ENCODE measurements at regions not wholly inside any gene's neighbourhood (a gene's known extent, or its start where the extent isn't known, plus 50 kb on each side); places are given as distances from the start of the nearest gene placed in this dataset.
"Not testable (repeated sequence)": the region's sequence is repeated elsewhere in the genome, so short reads cannot be mapped to it uniquely, and the experiment has no call there.

DNA sequence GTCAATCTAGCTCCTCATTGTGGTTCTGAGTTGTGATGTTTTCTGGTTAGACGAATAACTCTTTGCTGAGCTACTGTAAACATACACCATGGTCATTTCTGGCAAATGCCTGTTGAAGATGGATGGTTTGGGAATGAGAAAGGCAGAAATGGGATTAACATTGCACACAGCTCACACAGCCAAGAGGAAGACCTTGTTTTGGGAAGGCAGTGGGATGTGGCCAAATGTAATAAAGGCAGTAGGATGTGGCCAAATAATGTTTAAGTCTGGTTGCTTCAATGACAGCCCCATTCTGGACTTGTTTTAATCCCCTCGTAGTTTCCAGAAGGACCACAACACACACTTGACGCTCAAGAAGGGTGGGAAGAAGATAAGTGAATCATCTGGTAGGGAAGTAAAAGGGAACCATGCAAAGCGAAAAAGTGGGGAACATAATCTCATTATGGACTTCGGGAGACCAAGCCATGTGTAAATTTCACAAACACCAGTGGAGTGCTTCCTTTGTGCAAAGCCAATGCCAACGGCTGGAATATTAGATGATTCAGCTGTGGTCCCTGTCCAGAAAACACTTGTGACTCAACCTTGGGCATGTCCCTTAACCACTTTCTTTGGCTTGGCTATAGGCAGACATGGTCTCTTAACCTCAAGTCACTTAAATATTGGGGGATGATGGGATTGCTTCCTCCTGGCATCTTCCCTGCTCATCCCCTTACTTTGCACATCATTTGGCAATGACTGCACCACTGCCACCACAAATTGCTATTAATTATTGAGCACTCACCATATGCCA is 284.4 kb upstream of the CRY1 start:
- DNase-seq = no peak

DNA sequence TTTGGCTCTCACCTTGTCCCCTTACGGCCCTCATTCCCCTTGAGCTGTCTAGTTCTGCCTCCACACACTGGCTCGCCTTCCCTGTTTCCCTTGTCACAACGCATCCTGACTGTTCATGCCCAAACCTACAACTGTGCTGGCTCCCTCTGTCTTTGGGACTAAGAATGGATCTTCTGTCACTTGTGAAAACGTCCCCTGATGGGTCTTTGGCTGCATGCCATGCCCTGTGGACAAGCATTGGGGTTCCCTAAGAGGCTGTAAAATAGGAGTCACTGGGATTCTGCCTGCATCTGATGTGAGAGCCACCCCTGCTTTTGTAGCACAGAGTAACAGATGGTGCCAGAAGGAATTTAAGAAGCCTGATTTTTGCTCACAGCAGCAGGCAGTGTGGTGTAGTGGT is 285.3 kb upstream of the CRY1 start:
- DNase-seq = no peak

DNA sequence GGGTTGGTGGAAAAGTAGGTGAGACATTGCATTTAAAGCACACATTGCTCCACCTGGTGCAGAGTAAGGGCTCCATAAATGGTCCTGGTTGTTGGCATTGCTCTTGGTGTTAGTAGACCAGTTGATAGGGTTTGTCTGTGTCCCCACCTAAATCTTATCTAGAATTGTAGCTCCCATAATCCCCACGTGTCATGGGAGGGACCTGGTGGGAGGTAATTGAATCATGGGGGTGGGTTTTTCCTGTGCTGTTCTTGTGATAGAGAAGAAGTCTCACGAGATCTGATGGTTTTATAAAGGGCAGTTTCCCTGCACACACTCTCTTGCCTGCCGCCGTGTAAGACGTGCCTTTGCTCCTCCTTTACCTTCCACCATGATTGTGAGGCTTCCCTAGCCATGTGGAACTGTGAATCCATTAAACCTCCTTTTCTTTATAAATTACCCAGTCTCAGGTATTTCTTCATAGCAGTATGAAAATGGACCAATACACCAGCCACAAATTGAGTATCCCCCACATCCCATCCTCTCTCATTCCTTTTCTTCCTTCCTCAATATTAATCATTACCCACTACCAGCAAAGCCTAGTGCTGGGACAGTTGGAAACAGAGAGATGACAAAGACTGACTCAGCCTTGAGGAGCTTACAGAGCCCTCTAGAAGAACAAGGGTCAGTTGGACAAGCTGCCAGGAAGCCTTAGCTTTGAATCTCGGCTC is 285.9 kb upstream of the CRY1 start:
- not testable (repeated sequence) for DNase-seq

DNA sequence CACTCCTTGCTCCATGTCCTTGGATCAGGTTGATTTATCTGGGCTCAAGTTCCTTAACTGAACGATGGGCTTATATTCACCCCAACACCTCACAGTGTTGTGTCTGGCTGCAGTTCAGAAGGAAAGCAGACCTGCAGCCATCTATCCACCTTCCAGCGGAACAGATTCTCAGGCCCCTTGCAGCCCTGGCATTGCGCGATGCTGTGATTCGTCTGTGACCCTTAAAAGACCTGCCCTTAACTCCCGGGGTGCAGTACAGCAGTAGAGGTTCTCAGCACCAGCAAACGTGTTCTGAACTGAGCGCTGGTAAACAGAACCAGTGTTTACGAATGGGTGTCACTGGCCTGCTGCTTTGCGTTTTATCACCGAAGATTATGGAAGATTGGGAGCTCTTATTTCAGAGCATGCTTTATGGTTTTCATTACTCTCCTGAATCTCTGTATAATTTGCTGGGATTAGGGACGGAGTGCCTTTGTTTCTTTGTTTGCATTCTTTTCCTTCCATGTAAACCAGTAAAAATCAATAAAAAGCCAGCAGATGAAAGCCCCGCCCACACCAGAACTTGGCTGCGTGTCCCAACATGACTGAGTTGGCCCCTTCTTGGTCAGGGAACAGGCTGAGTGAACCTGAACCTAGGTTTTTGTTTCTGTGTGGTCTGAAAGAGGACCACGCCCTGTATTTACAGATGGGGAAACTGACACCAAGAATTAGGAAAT is 286.7 kb upstream of the CRY1 start:
- peak; percentile 95 for DNase-seq

DNA sequence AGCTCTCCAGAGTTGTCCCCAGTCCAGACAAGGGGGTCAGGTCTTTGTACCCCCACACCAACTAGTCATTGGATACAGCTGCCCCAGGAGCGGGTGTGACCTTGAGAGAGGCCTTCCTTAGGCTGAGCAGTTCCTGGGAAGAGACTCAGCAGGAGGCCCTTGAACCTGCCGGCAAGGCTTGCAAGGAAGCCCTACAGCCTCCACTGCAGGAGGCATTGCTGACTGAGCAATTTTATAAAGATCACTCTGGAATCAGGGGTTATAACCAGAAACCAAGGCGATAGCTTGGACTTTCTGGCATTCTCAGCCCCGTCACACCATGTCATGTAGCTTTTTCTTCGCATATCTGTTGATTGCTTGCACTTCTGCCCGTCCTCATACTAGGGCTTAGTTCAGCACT is 291.3 kb upstream of the CRY1 start:
- DNase-seq = peak; percentile 34

DNA sequence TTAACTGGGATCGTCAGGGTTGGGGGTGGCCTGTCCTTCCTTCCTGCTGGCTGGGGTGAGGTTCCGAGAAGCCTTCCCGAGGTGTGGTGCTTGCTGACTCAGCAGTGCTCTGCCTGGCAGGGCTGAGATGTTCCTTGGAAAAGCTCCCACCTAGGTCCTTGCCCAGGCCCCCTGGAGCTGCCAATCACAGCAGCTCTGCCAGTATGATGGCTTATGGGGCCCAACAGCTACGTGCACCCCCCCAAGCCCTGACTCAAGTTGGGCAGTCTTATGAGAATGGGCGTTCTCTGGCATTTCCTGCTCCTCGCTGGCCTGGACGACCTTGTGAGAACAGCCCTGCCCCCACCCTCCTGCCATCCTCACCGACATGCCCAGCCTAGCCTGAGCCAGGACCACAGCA is 292.2 kb upstream of the CRY1 start:
- DNase-seq = no peak

DNA sequence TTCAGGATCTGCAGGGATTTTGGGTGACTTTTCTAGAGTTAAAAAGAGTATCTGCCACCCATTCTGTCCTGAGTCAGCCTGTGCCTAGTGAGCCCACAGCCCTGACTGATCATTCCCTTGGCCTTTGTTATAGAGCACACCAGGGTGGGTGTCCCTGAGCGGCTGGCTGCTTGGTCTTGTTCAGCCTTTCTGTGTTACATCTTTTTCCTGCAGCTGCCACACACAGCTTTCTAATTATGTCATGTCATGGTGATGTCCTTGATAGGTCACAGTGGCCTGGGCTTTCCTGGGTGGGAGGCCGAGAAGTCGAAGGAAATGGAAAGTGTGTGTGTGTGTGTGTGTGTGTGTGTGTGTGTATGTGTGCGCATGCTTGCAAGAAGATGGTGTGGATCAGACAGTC is 293.2 kb upstream of the CRY1 start:
- DNase-seq = peak; percentile 40

DNA sequence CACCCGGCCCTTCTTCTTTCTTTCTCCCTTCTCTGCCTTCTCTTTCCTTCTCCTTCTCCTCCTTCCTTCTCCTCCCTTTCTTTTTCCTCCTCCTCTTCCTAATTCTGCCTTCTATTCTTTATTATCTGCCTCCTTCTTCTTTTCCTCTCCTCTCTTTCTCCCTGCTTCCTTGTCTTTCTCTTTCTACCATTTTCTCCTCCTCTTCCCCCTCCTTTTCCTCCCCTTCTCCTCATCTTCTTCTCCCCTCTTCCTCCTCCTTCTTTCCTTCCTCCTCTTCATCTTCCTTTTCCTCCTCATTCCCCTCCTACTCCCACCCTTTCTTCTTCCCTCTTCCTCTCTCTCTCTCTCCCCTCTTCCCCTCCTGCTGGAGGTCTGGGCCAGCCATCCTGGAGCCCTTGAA is 294.9 kb upstream of the CRY1 start:
- no peak for DNase-seq

DNA sequence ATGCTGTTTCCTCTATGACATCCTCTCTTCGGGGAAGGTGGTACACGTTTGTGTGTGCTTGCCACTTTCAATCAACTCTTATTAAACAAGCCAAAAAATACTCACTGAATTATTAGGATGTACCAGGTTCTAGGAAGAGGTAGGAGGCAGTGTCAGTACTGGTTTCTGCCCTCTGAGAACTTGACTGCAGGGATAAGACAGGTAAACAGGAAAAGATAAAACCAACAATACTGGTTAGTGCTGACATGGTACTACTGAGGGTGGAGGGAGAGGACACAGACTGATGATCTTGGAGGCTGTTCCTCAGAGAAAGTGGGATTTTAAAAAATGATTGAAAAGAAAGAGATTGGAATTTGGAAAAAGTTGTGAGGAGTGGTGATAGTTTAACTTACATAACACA is 295.2 kb upstream of the PWP1 start:
- no peak for DNase-seq

DNA sequence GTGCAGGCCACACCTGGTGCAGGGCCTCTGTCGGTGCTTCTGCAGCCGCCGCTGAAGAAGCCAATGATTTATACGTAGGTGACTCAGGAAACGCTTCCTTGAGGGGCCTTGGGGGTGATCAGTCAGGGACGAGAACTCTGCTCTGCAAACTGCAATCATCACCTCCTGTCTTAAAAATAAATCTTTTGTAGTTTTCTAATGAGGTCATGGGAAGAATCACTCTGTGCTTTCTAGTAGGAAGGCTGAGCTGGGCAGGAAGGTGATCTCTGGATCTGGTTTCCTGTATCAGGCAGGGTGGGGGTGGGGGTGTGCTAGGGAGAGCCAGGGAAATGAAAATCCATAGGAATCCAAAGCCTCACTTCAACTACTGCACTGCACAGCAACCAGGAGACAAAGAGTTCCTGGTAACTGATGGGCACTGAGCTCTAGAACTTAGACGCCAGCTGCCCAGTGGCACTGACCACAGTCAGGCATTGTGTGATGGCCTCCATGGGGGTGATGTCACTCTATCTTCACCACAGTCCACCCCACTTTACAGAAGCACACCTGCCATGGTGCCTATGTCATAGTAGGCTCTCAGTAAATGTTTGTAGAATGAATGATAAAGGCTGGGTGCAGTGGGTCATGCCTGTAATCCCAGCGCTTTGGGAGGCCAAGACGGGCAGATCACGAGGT is 292.4 kb upstream of the PWP1 start:
- peak; percentile 35 for DNase-seq

DNA sequence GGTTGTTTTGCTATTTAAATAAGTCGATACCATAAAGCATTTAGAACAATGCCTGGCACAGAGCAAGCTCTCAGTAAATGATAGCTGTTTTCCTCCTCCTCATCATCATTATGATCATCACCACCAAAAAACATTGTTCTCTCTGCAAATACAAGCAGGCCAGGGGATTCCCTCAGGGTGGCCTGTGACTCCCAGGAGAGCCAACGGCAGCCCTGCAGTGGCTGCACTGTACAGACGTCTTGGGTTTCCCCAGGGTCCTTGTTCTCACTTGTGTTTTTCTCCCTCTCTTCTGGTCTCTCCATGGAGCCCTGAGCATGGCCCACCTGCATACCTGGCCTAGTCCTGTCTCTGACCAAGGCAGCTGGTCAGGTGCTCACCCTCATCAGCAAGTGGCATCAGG is 290.9 kb upstream of the PWP1 start:
- no peak for DNase-seq

DNA sequence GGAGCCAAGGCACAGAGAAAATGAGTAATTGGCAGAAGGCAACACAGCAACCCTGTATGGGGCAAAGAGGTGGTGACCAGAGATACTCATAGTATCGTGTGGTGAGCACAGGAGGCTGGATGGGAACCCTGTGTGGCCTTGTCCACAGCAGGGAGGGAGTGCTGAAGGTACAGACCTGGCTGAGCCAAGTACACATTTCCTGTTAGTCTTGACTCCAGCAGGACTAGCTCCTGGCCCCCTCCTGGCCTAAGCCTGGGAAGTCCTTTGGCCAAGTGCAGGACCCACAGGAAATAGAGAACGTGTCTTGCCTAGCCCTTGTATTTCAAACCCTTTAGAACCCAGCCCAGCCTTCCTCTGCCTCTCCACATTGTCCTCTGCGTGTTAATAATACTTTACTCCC is 289.8 kb upstream of the PWP1 start:
- peak; percentile 40 for DNase-seq

DNA sequence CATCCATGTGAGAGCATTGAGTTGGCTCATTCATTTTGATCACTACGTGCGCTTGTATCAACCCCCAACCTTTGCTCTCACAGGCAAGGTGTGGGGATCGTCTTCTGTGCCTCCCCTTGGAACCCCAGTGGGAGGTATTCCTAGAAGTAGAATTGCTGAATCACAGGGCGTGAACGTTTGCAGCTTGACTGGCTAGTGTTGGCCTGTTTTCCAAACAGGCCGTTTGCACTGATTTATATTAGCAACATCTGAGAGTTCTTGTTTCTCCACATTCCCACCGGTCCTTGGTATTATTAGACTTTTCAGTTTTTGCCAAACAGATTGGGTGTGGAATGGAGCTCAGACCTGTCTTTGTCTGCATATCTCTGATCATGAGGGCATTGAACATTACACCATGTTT is 288.6 kb upstream of the PWP1 start:
- DNase-seq = no peak

DNA sequence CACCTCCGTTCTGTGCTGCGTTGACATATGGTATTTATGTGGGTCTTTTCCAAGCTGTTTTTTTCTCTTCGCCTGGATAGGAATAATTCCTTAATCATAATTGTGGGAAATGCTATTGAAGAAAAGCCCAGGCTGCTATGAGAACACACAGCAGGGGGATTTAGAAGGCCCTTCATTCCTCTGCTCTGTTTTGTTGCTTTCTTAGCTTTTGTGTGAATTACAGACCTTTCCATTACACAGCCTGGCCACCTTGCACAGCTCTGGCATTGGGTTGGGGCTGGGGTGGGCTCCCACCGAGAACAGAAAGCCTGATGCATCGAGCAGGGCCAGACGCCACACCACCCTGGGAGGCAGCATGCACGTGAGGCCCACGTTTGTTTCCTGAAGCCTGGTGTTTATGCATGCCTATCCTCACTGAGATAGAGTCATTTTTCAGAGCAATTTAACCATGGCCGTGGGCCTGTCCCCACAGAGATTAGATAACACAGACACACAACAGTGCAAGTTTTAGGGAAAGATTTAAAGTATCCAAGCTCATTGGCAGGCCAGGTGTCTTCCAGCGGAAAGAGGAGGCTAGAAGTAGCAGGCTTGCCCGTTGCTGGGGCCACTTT is 287.6 kb upstream of the PWP1 start:
- DNase-seq = no peak

DNA sequence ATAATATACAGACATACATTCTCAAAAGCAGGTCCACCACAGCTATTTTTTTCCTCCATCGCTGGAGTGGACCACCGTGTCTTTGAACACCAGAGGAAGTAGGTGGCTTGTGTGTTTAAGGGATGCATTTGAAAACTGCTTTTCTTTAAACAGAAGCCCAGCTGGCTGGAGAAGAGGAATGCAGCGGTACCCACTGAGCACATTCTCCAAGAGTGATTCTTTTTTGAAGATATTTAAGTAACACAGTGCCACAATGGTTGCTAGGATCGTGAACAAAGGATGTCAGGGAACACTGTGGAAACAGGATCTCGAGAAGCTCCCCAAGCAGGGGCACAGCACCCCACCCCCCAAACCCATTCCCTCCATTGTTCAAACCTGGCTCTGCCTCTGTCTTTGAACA is 286.6 kb upstream of the PWP1 start:
- no peak for DNase-seq

DNA sequence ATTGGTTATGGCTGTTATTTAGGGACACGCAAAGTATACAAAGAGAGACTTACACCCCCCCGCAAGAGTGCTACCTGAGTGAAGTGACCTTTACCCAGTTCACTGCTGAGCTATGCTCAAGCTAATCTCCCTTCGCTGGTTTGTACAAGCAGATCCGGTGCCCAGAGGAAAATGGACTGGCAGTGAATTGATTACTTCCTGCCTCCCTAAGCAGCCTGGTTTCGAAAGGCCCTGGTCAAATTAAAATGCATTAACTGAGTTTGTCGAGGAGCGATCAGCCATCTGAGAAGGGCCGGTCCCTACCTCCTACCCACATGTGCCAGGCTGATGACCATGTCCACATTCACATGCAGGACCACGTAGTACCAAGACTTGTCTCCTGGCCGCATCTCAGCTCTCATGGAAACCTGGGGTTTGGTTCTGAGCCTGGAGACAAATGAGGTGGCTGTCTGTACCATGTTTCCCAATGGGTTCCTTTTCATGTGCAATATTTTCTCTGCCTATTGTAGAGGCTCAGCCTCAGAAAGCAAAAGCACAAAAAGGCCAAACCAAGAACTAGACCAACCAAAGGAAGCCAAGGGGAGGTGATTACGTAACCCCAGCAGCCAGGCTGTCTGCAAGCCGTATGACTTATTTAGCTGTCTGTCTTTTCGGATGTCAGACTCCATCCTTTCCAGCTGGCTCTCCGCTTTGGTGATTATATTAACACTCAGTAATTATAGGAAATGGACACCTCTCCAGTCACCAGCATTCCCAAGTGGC is 284.7 kb upstream of the PWP1 start:
- peak; percentile 83 for DNase-seq

DNA sequence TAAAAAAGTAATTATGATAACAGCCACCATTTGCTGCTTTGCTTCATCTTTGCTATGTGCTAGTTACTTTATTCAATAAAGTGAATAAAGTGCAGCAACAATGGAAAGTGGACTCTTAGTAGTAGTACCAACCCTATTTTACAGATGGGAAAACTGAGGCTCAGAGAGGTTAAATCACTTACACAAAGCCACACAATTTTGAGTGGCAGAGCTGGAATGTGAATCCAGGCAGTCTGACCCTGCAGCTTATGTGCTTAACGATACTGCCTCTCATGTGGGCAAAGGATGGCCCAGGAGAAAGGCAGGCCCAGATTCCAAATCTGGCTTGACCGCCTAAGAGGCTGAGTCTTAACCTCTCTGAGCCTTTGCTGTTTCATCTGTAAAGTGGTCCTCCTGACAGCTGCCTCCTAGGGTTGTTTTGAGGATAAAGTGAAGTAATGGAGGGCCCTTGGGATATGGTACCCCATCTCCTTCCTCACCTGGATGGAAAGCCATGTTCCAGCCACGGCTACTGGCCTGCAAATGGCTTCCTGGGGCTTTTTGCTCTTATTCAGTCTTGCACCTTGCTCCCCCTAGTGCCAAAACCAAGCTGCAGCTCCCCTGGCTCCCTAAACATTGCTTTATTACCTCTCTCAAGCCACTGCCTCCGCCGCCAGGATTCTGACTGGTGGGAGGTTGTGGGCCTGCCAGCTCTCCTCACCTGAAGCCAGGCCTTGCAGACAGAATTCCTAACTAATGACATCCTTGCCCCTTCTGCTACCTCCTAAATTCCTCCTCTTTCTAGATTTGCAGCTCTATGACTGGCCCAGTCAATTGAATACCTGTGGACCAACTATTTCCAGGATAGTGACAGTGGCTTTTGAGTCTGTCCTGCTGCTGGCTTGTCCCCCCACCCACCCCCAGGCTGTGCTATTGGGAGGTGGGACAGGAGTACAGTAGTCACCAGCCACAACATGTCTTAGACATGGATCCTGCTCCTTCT is 283.3 kb upstream of the PWP1 start:
- peak; percentile 76 for DNase-seq

DNA sequence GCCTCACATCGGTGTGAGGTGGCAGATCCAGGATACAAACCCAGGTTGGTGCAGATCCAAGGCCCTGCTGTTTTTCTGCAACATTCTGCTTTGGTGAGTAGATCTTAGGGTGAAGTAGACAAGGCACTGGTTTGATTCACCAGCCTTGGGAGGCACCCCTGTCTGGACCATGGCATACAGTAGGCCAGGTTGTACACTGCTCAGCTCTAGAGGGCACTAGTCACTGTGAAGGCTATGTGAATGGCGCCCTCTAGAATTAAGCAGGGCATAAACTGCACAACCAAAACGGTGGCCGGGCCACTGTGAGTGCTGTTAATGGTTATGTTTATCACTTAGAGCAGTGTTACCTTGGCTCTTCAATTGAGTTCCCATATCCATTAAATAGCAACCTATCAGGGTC is 280.6 kb upstream of the PWP1 start:
- DNase-seq = peak; percentile 45

DNA sequence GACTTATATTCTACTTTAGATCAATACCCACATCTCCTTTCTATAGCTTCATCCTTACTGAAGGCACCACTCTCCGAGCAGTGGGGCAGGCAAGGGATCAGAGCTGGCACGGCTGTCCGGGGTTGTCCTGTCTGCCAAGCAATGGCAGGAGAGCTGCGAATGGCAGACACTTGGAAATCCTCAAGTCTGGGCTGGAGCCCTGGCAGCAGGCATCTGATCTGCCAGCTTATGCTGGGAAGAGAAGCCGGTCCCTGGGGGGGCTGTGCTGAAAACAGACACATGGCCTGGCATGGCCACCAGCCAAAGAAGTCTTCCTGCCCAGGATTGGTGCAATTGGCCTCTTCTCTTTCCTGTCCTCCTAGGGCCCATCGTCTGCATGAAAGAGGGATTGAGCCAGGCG is 280.2 kb upstream of the PWP1 start:
- DNase-seq = no peak

DNA sequence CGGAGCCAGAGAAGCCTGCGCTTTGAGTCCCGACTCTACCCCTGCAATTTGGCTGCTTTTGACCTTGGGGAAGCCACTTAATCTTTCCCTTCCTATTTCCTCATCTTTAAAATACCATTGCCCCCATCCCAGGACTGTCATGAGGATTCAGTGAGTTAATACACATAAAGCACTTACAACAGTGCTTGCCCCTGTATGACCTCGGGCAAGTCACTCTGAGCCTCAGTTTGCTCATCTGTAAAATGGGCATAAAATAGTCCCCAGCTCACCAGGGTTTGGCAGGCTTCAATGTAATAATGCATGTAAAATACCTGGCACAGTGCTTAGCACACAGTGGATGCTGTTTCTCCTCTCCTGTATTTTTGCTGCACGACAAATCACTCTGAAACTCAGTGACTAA is 278.7 kb upstream of the PWP1 start:
- no peak for DNase-seq

Data from NCI-H146 (cell line).